ENCODE measurements at regions not wholly inside any gene's neighbourhood (a gene's known extent, or its start where the extent isn't known, plus 50 kb on each side); places are given as distances from the start of the nearest gene placed in this dataset.

GRCh38 chr15:38876211-38876610 lies 311.6 kb upstream of the RASGRP1 start:
- TF ChIP-seq POLR2AphosphoS5 (IDR thresholded peaks at IDR 0.05; ENCODE audit: insufficient read depth in 1 of 2, low read depth in 1 of 2) (no peak), POLR2A (IDR thresholded peaks at IDR 0.05) (no peak), CTCF (IDR thresholded peaks at IDR 0.05) (no peak)
- no peaks in the 10 kb centered on the region for H3K27me3 ChIP-seq
- intact Hi-C loops (cut with DNase I) = no loop called here
- no peaks in the 10 kb centered on the region for H3K36me3 ChIP-seq
- DNase-seq (ENCODE audit: extremely low spot score in 2 of 2) = no peak
- H3K27ac ChIP-seq = no peak overlapping the region
- no peaks in the 10 kb centered on the region for H3K4me1 ChIP-seq
- no peaks in the 10 kb centered on the region for H3K9me3 ChIP-seq
- H3K4me3 ChIP-seq = no peak overlapping the region

- no peaks in the 10 kb centered on the region for H3K27me3 ChIP-seq
- TF ChIP-seq POLR2A (IDR thresholded peaks at IDR 0.05) (no peak), CTCF (IDR thresholded peaks at IDR 0.05) (no peak), POLR2AphosphoS5 (IDR thresholded peaks at IDR 0.05; ENCODE audit: insufficient read depth in 1 of 2, low read depth in 1 of 2) (no peak)
- intact Hi-C loops (cut with DNase I) = no loop called here
These were observed 312.0 kb upstream of the RASGRP1 start for GRCh38 chr15:38876621-38877020.

GRCh38 chr15:38877471-38877870 lies 312.9 kb upstream of the RASGRP1 start:
- Histone ChIP-seq H3K4me1 (no peaks in the 10 kb centered on the region), H3K27ac (no peak overlapping the region)
- intact Hi-C loops (cut with DNase I) = no loop called here

More at GRCh38 chr15:38876621-38877020, 312.0 kb upstream of the RASGRP1 start:
- no peak for DNase-seq (ENCODE audit: extremely low spot score in 2 of 2)
- no peaks in the 10 kb centered on the region for H3K4me1 ChIP-seq
- no peak overlapping the region for H3K27ac ChIP-seq
- H3K36me3 ChIP-seq = no peaks in the 10 kb centered on the region
- H3K9me3 ChIP-seq = no peaks in the 10 kb centered on the region
- H3K4me3 ChIP-seq = no peak overlapping the region

GRCh38 chr15:38878026-38878425 lies 313.4 kb upstream of the RASGRP1 start:
- H3K27ac ChIP-seq = no peak overlapping the region
- no peaks in the 10 kb centered on the region for H3K4me1 ChIP-seq
- intact Hi-C loops (cut with DNase I) = no loop called here
- H3K27me3 ChIP-seq = no peaks in the 10 kb centered on the region
- no peak overlapping the region for H3K4me3 ChIP-seq
- no peak for DNase-seq (ENCODE audit: extremely low spot score in 2 of 2)
- no peaks in the 10 kb centered on the region for H3K9me3 ChIP-seq
- H3K36me3 ChIP-seq = no peaks in the 10 kb centered on the region
- TF ChIP-seq CTCF (IDR thresholded peaks at IDR 0.05) = no peak
- no peak for TF ChIP-seq POLR2AphosphoS5 (IDR thresholded peaks at IDR 0.05; ENCODE audit: insufficient read depth in 1 of 2, low read depth in 1 of 2)
- no peak for TF ChIP-seq POLR2A (IDR thresholded peaks at IDR 0.05)

More at GRCh38 chr15:38877471-38877870, 312.9 kb upstream of the RASGRP1 start:
- Histone ChIP-seq H3K9me3 (no peaks in the 10 kb centered on the region), H3K36me3 (no peaks in the 10 kb centered on the region), H3K4me3 (no peak overlapping the region), H3K27me3 (no peaks in the 10 kb centered on the region)
- TF ChIP-seq POLR2A (IDR thresholded peaks at IDR 0.05) (no peak), CTCF (IDR thresholded peaks at IDR 0.05) (no peak), POLR2AphosphoS5 (IDR thresholded peaks at IDR 0.05; ENCODE audit: insufficient read depth in 1 of 2, low read depth in 1 of 2) (no peak)
- no peak for DNase-seq (ENCODE audit: extremely low spot score in 2 of 2)

- no peak for DNase-seq (ENCODE audit: extremely low spot score in 2 of 2)
- no peaks in the 10 kb centered on the region for H3K9me3 ChIP-seq
- H3K27ac ChIP-seq = no peak overlapping the region
- intact Hi-C loops (cut with DNase I) = no loop called here
- no peaks in the 10 kb centered on the region for H3K27me3 ChIP-seq
- H3K4me1 ChIP-seq = no peaks in the 10 kb centered on the region
- H3K36me3 ChIP-seq = no peaks in the 10 kb centered on the region
- TF ChIP-seq POLR2AphosphoS5 (IDR thresholded peaks at IDR 0.05; ENCODE audit: insufficient read depth in 1 of 2, low read depth in 1 of 2) = no peak
- no peak for TF ChIP-seq CTCF (IDR thresholded peaks at IDR 0.05)
- no peak for TF ChIP-seq POLR2A (IDR thresholded peaks at IDR 0.05)
- H3K4me3 ChIP-seq = no peak overlapping the region
These were observed 314.3 kb upstream of the RASGRP1 start for GRCh38 chr15:38878926-38879325.

Measured in vagina (tissue), 2 donors.